AG09319 (cell line): ENCODE measurements at regions not wholly inside any gene's neighbourhood (a gene's known extent, or its start where the extent isn't known, plus 50 kb on each side); places are given as distances from the start of the nearest gene placed in this dataset.
"Not testable (repeated sequence)": the region's sequence is repeated elsewhere in the genome, so short reads cannot be mapped to it uniquely, and the experiment has no call there.

ENCODE experiments used
- DNase-seq: peaks from one replicate; pipeline ENCODE4 v3.0.0-alpha.2; 2010; ENCODE audit warnings: low read depth; ENCODE audit errors: extremely low read depth
- CTCF ChIP-seq: IDR thresholded peaks from 2 replicates; pipeline ENCODE4 v1.5.1; 2011; ENCODE audit warnings: low read depth, mild to moderate bottlenecking, inconsistent platforms, low read length, moderate library complexity

GRCh38 chr2:226295681-226296080, 503.9 kb downstream of the IRS1 start:
- no peak for DNase-seq

GRCh38 chr2:226295123-226295522, 504.5 kb downstream of the IRS1 start:
- no peak for TF ChIP-seq CTCF
- DNase-seq: no peak

More at GRCh38 chr2:226295681-226296080, 503.9 kb downstream of the IRS1 start:
- no peak for TF ChIP-seq CTCF

GRCh38 chr2:226291281-226291680, 508.3 kb downstream of the IRS1 start:
- not testable (repeated sequence) for DNase-seq

GRCh38 chr2:226286916-226287315, 512.7 kb downstream of the IRS1 start:
- TF ChIP-seq CTCF: no peak

GRCh38 chr2:226283796-226284195, 515.8 kb downstream of the IRS1 start:
- DNase-seq: no peak
- no peak for TF ChIP-seq CTCF

More at GRCh38 chr2:226286916-226287315, 512.7 kb downstream of the IRS1 start:
- no peak for DNase-seq

GRCh38 chr2:226282151-226282550, 517.5 kb downstream of the IRS1 start:
- no peak for TF ChIP-seq CTCF
- no peak for DNase-seq

GRCh38 chr2:226280136-226280535, 519.5 kb downstream of the IRS1 start:
- not testable (repeated sequence) for DNase-seq

GRCh38 chr2:226275215-226275614, 524.4 kb downstream of the IRS1 start:
- no peak for DNase-seq
- no peak for TF ChIP-seq CTCF

GRCh38 chr2:226274143-226274542, 525.5 kb downstream of the IRS1 start:
- TF ChIP-seq CTCF: no peak
- no peak for DNase-seq
